ENCODE measurements at regions not wholly inside any gene's neighbourhood (a gene's known extent, or its start where the extent isn't known, plus 50 kb on each side); places are given as distances from the start of the nearest gene placed in this dataset. TPM values are rescaled to one million over a fixed set of nuclear protein-coding genes. Genes with fewer than 3 reads are reported as not detected.

Small RNAs in the stretch of these regions (microRNA-seq; reads per million reads assigned to microRNA genes)
- gene MIR6078 (ENCODE audit: borderline number of aligned reads), result not detected
